ENCODE measurements at regions not wholly inside any gene's neighbourhood (a gene's known extent, or its start where the extent isn't known, plus 50 kb on each side); places are given as distances from the start of the nearest gene placed in this dataset.

GRCh38 chr7:18425227-18425626 is 70.3 kb upstream of the HDAC9 start:
- Histone ChIP-seq H3K4me1 (replicated peaks in 1 of 2) (no peaks in the 10 kb centered on the region), H3K4me3 (no peak overlapping the region), H3K27me3 (no peaks in the 10 kb centered on the region), H3K36me3 (replicated peaks in 1 of 2) (no peaks in the 10 kb centered on the region), H3K9me3 (replicated peaks in 1 of 3) (no peaks in the 10 kb centered on the region), H3K27ac (no peak overlapping the region)
- TF ChIP-seq, protein P1, sequence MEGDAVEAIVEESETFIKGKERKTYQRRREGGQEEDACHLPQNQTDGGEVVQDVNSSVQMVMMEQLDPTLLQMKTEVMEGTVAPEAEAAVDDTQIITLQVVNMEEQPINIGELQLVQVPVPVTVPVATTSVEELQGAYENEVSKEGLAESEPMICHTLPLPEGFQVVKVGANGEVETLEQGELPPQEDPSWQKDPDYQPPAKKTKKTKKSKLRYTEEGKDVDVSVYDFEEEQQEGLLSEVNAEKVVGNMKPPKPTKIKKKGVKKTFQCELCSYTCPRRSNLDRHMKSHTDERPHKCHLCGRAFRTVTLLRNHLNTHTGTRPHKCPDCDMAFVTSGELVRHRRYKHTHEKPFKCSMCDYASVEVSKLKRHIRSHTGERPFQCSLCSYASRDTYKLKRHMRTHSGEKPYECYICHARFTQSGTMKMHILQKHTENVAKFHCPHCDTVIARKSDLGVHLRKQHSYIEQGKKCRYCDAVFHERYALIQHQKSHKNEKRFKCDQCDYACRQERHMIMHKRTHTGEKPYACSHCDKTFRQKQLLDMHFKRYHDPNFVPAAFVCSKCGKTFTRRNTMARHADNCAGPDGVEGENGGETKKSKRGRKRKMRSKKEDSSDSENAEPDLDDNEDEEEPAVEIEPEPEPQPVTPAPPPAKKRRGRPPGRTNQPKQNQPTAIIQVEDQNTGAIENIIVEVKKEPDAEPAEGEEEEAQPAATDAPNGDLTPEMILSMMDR (IDR thresholded peaks at IDR 0.05): no peak
- intact Hi-C loops (cut with DNase I): no loop called here
- 91 to 98% (median 95%) methylated on average over 4 of the region's 4 CpGs for WGBS, 4 donors
- no peak for DNase-seq

- Histone ChIP-seq H3K27ac (no peak overlapping the region), H3K4me3 (no peak overlapping the region), H3K27me3 (no peaks in the 10 kb centered on the region), H3K9me3 (replicated peaks in 1 of 3) (no peaks in the 10 kb centered on the region), H3K36me3 (replicated peaks in 1 of 2) (no peaks in the 10 kb centered on the region), H3K4me1 (replicated peaks in 1 of 2) (no peaks in the 10 kb centered on the region)
- TF ChIP-seq, protein P1 (IDR thresholded peaks at IDR 0.05): no peak
- no peak for TF ChIP-seq POLR2A (IDR thresholded peaks at IDR 0.05)
- 77 to 86% (median 81%) methylated on average over 5 of the region's 5 CpGs for WGBS, 4 donors
- DNase-seq: no peak
- intact Hi-C loops (cut with DNase I): no loop called here
Measured at GRCh38 chr7:18425838-18426445, 69.6 kb upstream of the HDAC9 start.

DNA sequence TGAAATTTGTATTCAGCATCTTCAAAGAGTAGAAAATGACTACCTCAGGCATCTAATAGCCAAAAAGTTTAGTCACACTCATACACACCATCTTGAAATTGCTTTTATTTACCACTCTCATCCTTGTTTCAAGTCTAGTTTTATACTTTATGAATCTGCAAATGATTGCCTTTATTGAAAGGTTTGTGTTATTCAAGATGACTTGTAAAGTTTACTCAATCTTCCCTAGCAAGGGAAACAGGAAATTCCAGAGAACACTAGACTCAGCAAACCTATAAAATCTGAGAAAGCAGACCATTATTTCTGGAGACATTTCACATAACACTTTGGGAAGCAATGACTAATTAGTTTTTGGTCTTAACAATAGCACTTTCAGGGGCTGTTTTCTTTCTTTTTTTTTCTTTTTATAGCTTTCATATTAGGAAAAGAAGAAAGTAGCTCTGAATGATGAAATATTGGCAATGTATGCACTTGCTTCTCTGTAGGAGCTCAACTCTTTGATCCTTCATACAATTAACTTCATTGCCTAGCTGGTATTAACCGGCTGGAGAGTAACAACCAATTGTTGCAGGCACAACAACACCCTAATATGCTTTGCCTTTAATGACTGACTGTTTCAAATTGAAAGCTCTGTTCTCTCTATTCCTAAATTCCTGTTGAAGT is 68.9 kb upstream of the HDAC9 start:
- H3K4me1 ChIP-seq (replicated peaks in 1 of 2): no peaks in the 10 kb centered on the region
- intact Hi-C loops (cut with DNase I): no loop called here
- no peak for TF ChIP-seq POLR2A (IDR thresholded peaks at IDR 0.05)
- TF ChIP-seq, protein P1 (IDR thresholded peaks at IDR 0.05): no peak
- no peaks in the 10 kb centered on the region for H3K36me3 ChIP-seq (replicated peaks in 1 of 2)
- 63 to 82% (median 74%) methylated on average over 1 of the region's 1 CpG for WGBS, 4 donors
- H3K9me3 ChIP-seq (replicated peaks in 1 of 3): no peaks in the 10 kb centered on the region
- H3K4me3 ChIP-seq: no peak overlapping the region
- no peak overlapping the region for H3K27ac ChIP-seq
- DNase-seq: no peak
- no peaks in the 10 kb centered on the region for H3K27me3 ChIP-seq

DNA sequence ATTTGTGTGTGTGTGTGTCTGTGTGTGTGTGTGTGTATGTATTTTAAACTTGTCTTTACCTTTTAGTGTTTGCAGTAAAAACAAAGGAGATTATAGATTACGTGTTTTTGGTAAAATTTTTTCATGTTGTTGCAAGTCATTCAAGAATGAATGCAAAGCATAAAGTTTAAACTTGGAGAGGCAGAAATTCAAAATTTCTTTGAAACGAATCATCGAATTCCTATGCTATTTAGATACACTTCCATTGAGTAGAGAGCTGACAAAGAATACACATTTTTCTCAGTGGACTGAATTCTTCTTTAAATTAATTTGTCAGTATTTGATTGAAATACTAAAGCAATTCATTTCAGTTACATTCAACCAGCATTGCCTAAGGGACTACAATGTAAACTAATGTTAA is 66.0 kb upstream of the HDAC9 start:
- Histone ChIP-seq H3K4me3 (no peak overlapping the region), H3K9me3 (replicated peaks in 1 of 3) (no peaks in the 10 kb centered on the region), H3K36me3 (replicated peaks in 1 of 2) (no peaks in the 10 kb centered on the region), H3K27ac (no peak overlapping the region), H3K4me1 (replicated peaks in 1 of 2) (no peaks in the 10 kb centered on the region), H3K27me3 (no peaks in the 10 kb centered on the region)
- WGBS, 4 donors: 85 to 90% (median 86%) methylated on average over 3 of the region's 3 CpGs
- no peak for DNase-seq
- TF ChIP-seq POLR2A (IDR thresholded peaks at IDR 0.05): no peak
- TF ChIP-seq, protein P1 (IDR thresholded peaks at IDR 0.05): no peak
- intact Hi-C loops (cut with DNase I): no loop called here
